ENCODE measurements at regions not wholly inside any gene's neighbourhood (a gene's known extent, or its start where the extent isn't known, plus 50 kb on each side); places are given as distances from the start of the nearest gene placed in this dataset.

GRCh38 chr12:90576707-90577106, 378.3 kb downstream of the CCER1 start:
- TF ChIP-seq CTCF (IDR thresholded peaks at IDR 0.05 in 8 of 11, conservative IDR thresholded peaks at IDR 0.05 in 3 of 11), result no peak
- TF ChIP-seq POLR2A (IDR thresholded peaks at IDR 0.05), result no peak
- TF ChIP-seq POLR2AphosphoS5 (IDR thresholded peaks at IDR 0.05), result no peak

All from spleen (tissue), 7 donors.